Eye (tissue), 1 donor: ENCODE measurements at regions not wholly inside any gene's neighbourhood (a gene's known extent, or its start where the extent isn't known, plus 50 kb on each side); places are given as distances from the start of the nearest gene placed in this dataset.
"Not testable (repeated sequence)": the region's sequence is repeated elsewhere in the genome, so short reads cannot be mapped to it uniquely, and the experiment has no call there.

Source experiments
- DNase-seq: peaks from one replicate; pipeline ENCODE4 v3.0.0-alpha.2; 2015

GRCh38 chr9:89949111-89949510, 344.3 kb downstream of the GADD45G start:
- DNase-seq, result peak; percentile 48

GRCh38 chr9:89951675-89952074, 346.9 kb downstream of the GADD45G start:
- no peak for DNase-seq

- DNase-seq, result no peak
These were observed 347.6 kb downstream of the GADD45G start for GRCh38 chr9:89952401-89952800.

GRCh38 chr9:89953263-89953662, 348.5 kb downstream of the GADD45G start:
- DNase-seq, result not testable (repeated sequence)

GRCh38 chr9:89953824-89954615, 349.2 kb downstream of the GADD45G start:
- no peak for DNase-seq

- no peak for DNase-seq
These were observed 350.3 kb downstream of the GADD45G start for GRCh38 chr9:89955144-89955543.

GRCh38 chr9:89955626-89956025, 350.8 kb downstream of the GADD45G start:
- DNase-seq, result no peak

- DNase-seq, result no peak
These were observed 351.5 kb downstream of the GADD45G start for GRCh38 chr9:89956331-89956730.

- no peak for DNase-seq
These were observed 352.1 kb downstream of the GADD45G start for GRCh38 chr9:89956907-89957306.

- no peak for DNase-seq
These were observed 353.3 kb downstream of the GADD45G start for GRCh38 chr9:89958086-89958485.

GRCh38 chr9:89961616-89962341, 357.0 kb downstream of the GADD45G start:
- DNase-seq, result no peak

- DNase-seq, result no peak
These were observed 358.5 kb downstream of the GADD45G start for GRCh38 chr9:89963280-89963679.

- no peak for DNase-seq
These were observed 362.7 kb downstream of the GADD45G start for GRCh38 chr9:89967527-89967926.

- no peak for DNase-seq
These were observed 364.4 kb downstream of the GADD45G start for GRCh38 chr9:89969156-89969675.

GRCh38 chr9:89969881-89970639, 365.2 kb downstream of the GADD45G start:
- no peak for DNase-seq

- no peak for DNase-seq
These were observed 365.9 kb downstream of the GADD45G start for GRCh38 chr9:89970701-89971100.

- DNase-seq, result no peak
These were observed 367.7 kb downstream of the GADD45G start for GRCh38 chr9:89972535-89972934.

GRCh38 chr9:89974582-89974981, 369.8 kb downstream of the GADD45G start:
- no peak for DNase-seq

GRCh38 chr9:89975024-89975423, 370.2 kb downstream of the GADD45G start:
- no peak for DNase-seq

GRCh38 chr9:89975630-89976029, 370.8 kb downstream of the GADD45G start:
- DNase-seq, result no peak

- no peak for DNase-seq
These were observed 373.4 kb downstream of the GADD45G start for GRCh38 chr9:89978185-89978584.

- no peak for DNase-seq
These were observed 375.8 kb downstream of the GADD45G start for GRCh38 chr9:89980600-89980999.

- DNase-seq, result no peak
These were observed 377.2 kb downstream of the GADD45G start for GRCh38 chr9:89982016-89982415.
